Mesendoderm (in vitro differentiated cells): ENCODE measurements at regions not wholly inside any gene's neighbourhood (a gene's known extent, or its start where the extent isn't known, plus 50 kb on each side); places are given as distances from the start of the nearest gene placed in this dataset.

Experiments used
- DNase-seq: peaks from one replicate; pipeline ENCODE4 v3.0.0; 2013
- H2AK5ac ChIP-seq: 2 replicates; pipeline ENCODE4 v1.6.1; 2013; ENCODE audit warnings: low read length, inconsistent platforms
- H2BK120ac ChIP-seq: 2 replicates; pipeline ENCODE4 v1.6.1; 2013; ENCODE audit warnings: low read depth, mild to moderate bottlenecking, low read length, moderate library complexity, mixed read lengths
- H2BK15ac ChIP-seq: replicated peaks from 2 replicates; pipeline ENCODE4 v1.6.1; 2013; ENCODE audit warnings: low read depth, mild to moderate bottlenecking, moderate library complexity
- H2BK5ac ChIP-seq: 2 replicates; pipeline ENCODE4 v1.6.1; 2013; ENCODE audit warnings: low read length, inconsistent platforms
- H3K18ac ChIP-seq: 2 replicates; pipeline ENCODE4 v1.6.1; 2013; ENCODE audit warnings: mild to moderate bottlenecking, low read length, mixed read lengths
- H3K23ac ChIP-seq: one replicate; pipeline ENCODE4 v1.6.1; 2013; ENCODE audit warnings: low read length
- H3K27ac ChIP-seq: 2 replicates; pipeline ENCODE4 v1.5.1; 2013; ENCODE audit warnings: low read depth, mild to moderate bottlenecking, inconsistent platforms, low read length, moderate library complexity
- H3K27me3 ChIP-seq: 2 replicates; pipeline ENCODE4 v1.6.1; 2013; ENCODE audit warnings: low read length, control low read depth, mild to moderate bottlenecking, inconsistent platforms; ENCODE audit not compliant: insufficient read depth, poor library complexity
- H3K36me3 ChIP-seq: 2 replicates; pipeline ENCODE4 v1.6.1; 2013; ENCODE audit warnings: low read length, inconsistent platforms; ENCODE audit not compliant: control insufficient read depth, insufficient read depth
- H3K4ac ChIP-seq: one replicate; pipeline ENCODE4 v1.6.1; 2013; ENCODE audit warnings: low read depth, mild to moderate bottlenecking, low read length, moderate library complexity
- H3K4me1 ChIP-seq: 2 replicates; pipeline ENCODE4 v1.6.1; 2013; ENCODE audit warnings: low read depth, low read length, inconsistent platforms; ENCODE audit not compliant: control insufficient read depth
- H3K4me2 ChIP-seq: 2 replicates; pipeline ENCODE4 v1.6.1; 2013; ENCODE audit warnings: low read length
- H3K4me3 ChIP-seq: 2 replicates; pipeline ENCODE4 v1.5.1; 2013; ENCODE audit warnings: mild to moderate bottlenecking, low read length
- H3K56ac ChIP-seq: one replicate; pipeline ENCODE4 v1.6.1; 2013; ENCODE audit warnings: low read length
- H3K79me1 ChIP-seq: 2 replicates; pipeline ENCODE4 v1.6.1; 2013; ENCODE audit warnings: low read length, inconsistent platforms
- H3K79me2 ChIP-seq: 2 replicates; pipeline ENCODE4 v1.6.1; 2013; ENCODE audit warnings: mild to moderate bottlenecking, low read length; ENCODE audit not compliant: control insufficient read depth, insufficient read depth
- H3K9ac ChIP-seq: 2 replicates; pipeline ENCODE4 v1.6.1; 2013; ENCODE audit warnings: low read length, inconsistent platforms
- H4K5ac ChIP-seq: one replicate; pipeline ENCODE4 v1.6.1; 2013; ENCODE audit warnings: low read length
- H4K8ac ChIP-seq: one replicate; pipeline ENCODE4 v1.6.1; 2013; ENCODE audit warnings: low read depth, mild to moderate bottlenecking, control low read depth, low read length, moderate library complexity
- WGBS: extraction: QIAGEN DNeasy Blood & Tissue Kit; methylation state at CpG from one replicate; pipeline ENCODE4 v1.1.7; 2013; ENCODE audit warnings: low lambda C conversion rate, missing lambda C conversion rate; ENCODE audit not compliant: insufficient coverage; ENCODE audit errors: extremely low coverage; 5-methylcytosine and 5-hydroxymethylcytosine counted together

- peak; percentile 33 for DNase-seq
Observed at GRCh38 chr5:133779828-133780475, 167.6 kb upstream of the FSTL4 start.

GRCh38 chr5:133778636-133779035 lies 166.3 kb upstream of the FSTL4 start:
- Histone ChIP-seq H2BK15ac (no peak overlapping the region), H3K79me1 (no peaks in the 10 kb centered on the region), H3K23ac (no peak overlapping the region), H3K79me2 (no peaks in the 10 kb centered on the region), H3K9ac (no peak overlapping the region), H2BK5ac (no peak overlapping the region), H3K56ac (no peak overlapping the region), H3K27ac (no peak overlapping the region), H2BK120ac (no peak overlapping the region), H3K4me2 (no peak overlapping the region), H3K18ac (no peak overlapping the region), H2AK5ac (no peak overlapping the region), H3K36me3 (no peaks in the 10 kb centered on the region), H3K27me3 (no peaks in the 10 kb centered on the region), H3K4me1 (no peaks in the 10 kb centered on the region), H3K4me3 (no peak overlapping the region), H4K8ac (no peak overlapping the region), H4K5ac (no peak overlapping the region), H3K4ac (no peak overlapping the region)
- WGBS, result no CpG with 5 or more reads among the region's 5 CpGs
- DNase-seq, result no peak

More at GRCh38 chr5:133779828-133780475, 167.6 kb upstream of the FSTL4 start:
- no peak overlapping the region for H3K56ac ChIP-seq
- H3K27ac ChIP-seq, result no peak overlapping the region
- H3K4ac ChIP-seq, result no peak overlapping the region
- H4K8ac ChIP-seq, result no peak overlapping the region
- no peak overlapping the region for H4K5ac ChIP-seq
- no peak overlapping the region for H2BK120ac ChIP-seq
- H3K18ac ChIP-seq, result no peak overlapping the region
- no peaks in the 10 kb centered on the region for H3K36me3 ChIP-seq
- H3K23ac ChIP-seq, result no peak overlapping the region
- H3K4me3 ChIP-seq, result no peak overlapping the region
- no peaks in the 10 kb centered on the region for H3K4me1 ChIP-seq
- no peaks in the 10 kb centered on the region for H3K79me2 ChIP-seq
- H2BK15ac ChIP-seq, result no peak overlapping the region
- no peak overlapping the region for H2BK5ac ChIP-seq
- no CpG with 5 or more reads among the region's 8 CpGs for WGBS
- H3K79me1 ChIP-seq, result no peaks in the 10 kb centered on the region
- H2AK5ac ChIP-seq, result no peak overlapping the region
- H3K4me2 ChIP-seq, result no peak overlapping the region
- no peak overlapping the region for H3K9ac ChIP-seq
- no peaks in the 10 kb centered on the region for H3K27me3 ChIP-seq

GRCh38 chr5:133777951-133778350 lies 165.6 kb upstream of the FSTL4 start:
- Histone ChIP-seq H3K18ac (no peak overlapping the region), H3K4me3 (no peak overlapping the region), H3K36me3 (no peaks in the 10 kb centered on the region), H4K8ac (no peak overlapping the region), H3K23ac (no peak overlapping the region), H3K4ac (no peak overlapping the region), H3K79me2 (no peaks in the 10 kb centered on the region), H3K9ac (no peak overlapping the region), H2BK5ac (no peak overlapping the region), H3K27me3 (no peaks in the 10 kb centered on the region), H3K4me1 (no peaks in the 10 kb centered on the region), H3K79me1 (no peaks in the 10 kb centered on the region), H3K27ac (no peak overlapping the region), H2AK5ac (no peak overlapping the region), H3K4me2 (no peak overlapping the region), H3K56ac (no peak overlapping the region), H2BK120ac (no peak overlapping the region), H4K5ac (no peak overlapping the region), H2BK15ac (no peak overlapping the region)
- WGBS, result no CpG with 5 or more reads among the region's 3 CpGs
- DNase-seq, result no peak

GRCh38 chr5:133775584-133776304 lies 163.4 kb upstream of the FSTL4 start:
- H2BK5ac ChIP-seq, result no peak overlapping the region
- H3K27ac ChIP-seq, result no peak overlapping the region
- no peaks in the 10 kb centered on the region for H3K27me3 ChIP-seq
- H4K8ac ChIP-seq, result no peak overlapping the region
- H2BK15ac ChIP-seq, result no peak overlapping the region
- no peak overlapping the region for H2BK120ac ChIP-seq
- no peak for DNase-seq
- H3K4me1 ChIP-seq, result no peaks in the 10 kb centered on the region
- WGBS, result no CpG with 5 or more reads among the region's 2 CpGs
- no peak overlapping the region for H2AK5ac ChIP-seq
- no peak overlapping the region for H3K4me2 ChIP-seq
- H3K79me1 ChIP-seq, result no peaks in the 10 kb centered on the region
- no peak overlapping the region for H3K18ac ChIP-seq
- H3K23ac ChIP-seq, result no peak overlapping the region
- H3K36me3 ChIP-seq, result no peaks in the 10 kb centered on the region
- no peak overlapping the region for H4K5ac ChIP-seq
- H3K4me3 ChIP-seq, result no peak overlapping the region
- H3K4ac ChIP-seq, result no peak overlapping the region
- H3K56ac ChIP-seq, result no peak overlapping the region
- no peak overlapping the region for H3K9ac ChIP-seq
- no peaks in the 10 kb centered on the region for H3K79me2 ChIP-seq

- H3K18ac ChIP-seq, result no peak overlapping the region
- H2BK5ac ChIP-seq, result no peak overlapping the region
- no CpG with 5 or more reads among the region's 8 CpGs for WGBS
- H3K4me3 ChIP-seq, result no peak overlapping the region
- H3K9ac ChIP-seq, result no peak overlapping the region
- H3K79me1 ChIP-seq, result no peaks in the 10 kb centered on the region
- H4K5ac ChIP-seq, result no peak overlapping the region
- no peak overlapping the region for H3K27ac ChIP-seq
- no peak overlapping the region for H2BK120ac ChIP-seq
- no peaks in the 10 kb centered on the region for H3K27me3 ChIP-seq
- H3K4ac ChIP-seq, result no peak overlapping the region
- H2BK15ac ChIP-seq, result no peak overlapping the region
- H3K23ac ChIP-seq, result no peak overlapping the region
- H3K4me2 ChIP-seq, result no peak overlapping the region
- no peaks in the 10 kb centered on the region for H3K36me3 ChIP-seq
- no peaks in the 10 kb centered on the region for H3K79me2 ChIP-seq
- DNase-seq, result peak; percentile 14
- no peaks in the 10 kb centered on the region for H3K4me1 ChIP-seq
- no peak overlapping the region for H4K8ac ChIP-seq
- no peak overlapping the region for H2AK5ac ChIP-seq
- H3K56ac ChIP-seq, result no peak overlapping the region
Observed at GRCh38 chr5:133773247-133774202, 161.2 kb upstream of the FSTL4 start.
